Fibroblast of lung (primary cell): ENCODE measurements at regions not wholly inside any gene's neighbourhood (a gene's known extent, or its start where the extent isn't known, plus 50 kb on each side); places are given as distances from the start of the nearest gene placed in this dataset.
A peak's percentile ranks its signal among the peaks of the same experiment; 100 is the strongest.

Experiments
- DNase-seq, 2 donors: peaks; one replicate each; pipeline versions ENCODE4 v3.0.0 to v3.0.0-alpha.2; 2010; ENCODE audit warnings: low read depth in 2 of 2
- H2AFZ ChIP-seq: 2 replicates; pipeline ENCODE4 v1.5.1; 2012; ENCODE audit warnings: low read length, control low read depth, inconsistent platforms
- H3K27ac ChIP-seq: 2 replicates; pipeline ENCODE4 v1.5.1; 2011; ENCODE audit warnings: low read length, control low read depth; ENCODE audit not compliant: insufficient read depth
- H3K27me3 ChIP-seq: 2 replicates; pipeline ENCODE4 v1.5.1; 2011; ENCODE audit warnings: mild to moderate bottlenecking, low read length; ENCODE audit not compliant: control insufficient read depth, insufficient read depth
- H3K36me3 ChIP-seq: 2 replicates; pipeline ENCODE4 v1.5.1; 2011; ENCODE audit warnings: low read length; ENCODE audit not compliant: control insufficient read depth, insufficient read depth
- H3K4me1 ChIP-seq: 2 replicates; pipeline ENCODE4 v1.5.1; 2011; ENCODE audit warnings: low read length; ENCODE audit not compliant: control insufficient read depth, insufficient read depth; ENCODE audit errors: extremely low read depth
- H3K4me2 ChIP-seq: 2 replicates; pipeline ENCODE4 v1.5.1; 2011; ENCODE audit warnings: low read length, control low read depth; ENCODE audit not compliant: insufficient read depth; ENCODE audit errors: extremely low read depth
- H3K4me3 ChIP-seq, 4 experiments: fragments of 200-600 bp in 1 of 4; sonication (generic) in 1 of 4; replicated peaks in 1 of 4; 2 replicates each; pipeline ENCODE4 v1.5.1; 2011 to 2016; ENCODE audit warnings: low read length in 4 of 4, low read depth in 3 of 4, mild to moderate bottlenecking in 3 of 4, control low read depth in 2 of 4, inconsistent platforms in 1 of 4, mixed read lengths in 1 of 4; ENCODE audit not compliant: insufficient read depth in 1 of 4; ENCODE audit errors: control extremely low read depth in 1 of 4
- H3K79me2 ChIP-seq: 2 replicates; pipeline ENCODE4 v1.5.1; 2012; ENCODE audit warnings: mild to moderate bottlenecking, low read length, inconsistent platforms; ENCODE audit not compliant: control insufficient read depth, insufficient read depth
- H3K9ac ChIP-seq: 2 replicates; pipeline ENCODE4 v1.5.1; 2011; ENCODE audit warnings: mild to moderate bottlenecking, low read length, control low read depth; ENCODE audit not compliant: insufficient read depth
- H3K9me3 ChIP-seq: 2 replicates; pipeline ENCODE4 v1.5.1; 2012; ENCODE audit warnings: low read depth, low read length; ENCODE audit not compliant: control insufficient read depth, insufficient read depth
- H4K20me1 ChIP-seq: 2 replicates; pipeline ENCODE4 v1.5.1; 2011; ENCODE audit warnings: low read length; ENCODE audit not compliant: control insufficient read depth, insufficient read depth; ENCODE audit errors: extremely low read depth
- EZH2 ChIP-seq: IDR thresholded peaks from 2 replicates; pipeline ENCODE4 v1.5.1; 2012; ENCODE audit warnings: low read length, control low read depth, mild to moderate bottlenecking; ENCODE audit errors: missing control alignments
- TF ChIP-seq, protein P1 (sequence below), 2 donors: IDR thresholded peaks in 1 of 2; conservative IDR thresholded peaks in 1 of 2; 1 replicate in 1 of 2; 2 replicates in 1 of 2; pipeline ENCODE4 v1.5.1; 2011 to 2012; ENCODE audit warnings: low read length in 2 of 2, control low read depth in 1 of 2, inconsistent platforms in 1 of 2, low read depth in 1 of 2, mild to moderate bottlenecking in 1 of 2

DNA sequence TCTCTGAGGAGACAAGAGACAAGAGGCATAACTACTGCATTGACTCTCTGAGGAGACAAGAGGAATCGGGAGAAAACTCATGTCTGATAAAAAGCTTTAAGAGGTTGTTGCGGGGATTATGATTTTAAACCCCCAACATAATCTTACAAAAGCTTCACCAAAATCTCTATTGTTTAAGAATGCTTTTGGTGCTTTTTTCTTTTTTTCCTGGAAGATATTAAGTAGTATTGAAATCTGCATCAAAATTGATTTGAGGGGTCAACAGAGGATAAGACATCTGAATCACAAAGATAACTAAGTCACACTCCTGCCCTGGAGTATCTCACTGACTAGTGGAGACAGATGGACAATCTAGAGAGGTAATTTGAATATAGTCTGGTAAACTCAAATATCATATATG lies 115.6 kb upstream of the MROH9 start:
- no peaks in the 10 kb centered on the region for H3K27me3 ChIP-seq
- no peak overlapping the region for H3K9ac ChIP-seq
- no peak overlapping the region for H3K4me2 ChIP-seq
- TF ChIP-seq EZH2, result no peak
- TF ChIP-seq, protein P1, sequence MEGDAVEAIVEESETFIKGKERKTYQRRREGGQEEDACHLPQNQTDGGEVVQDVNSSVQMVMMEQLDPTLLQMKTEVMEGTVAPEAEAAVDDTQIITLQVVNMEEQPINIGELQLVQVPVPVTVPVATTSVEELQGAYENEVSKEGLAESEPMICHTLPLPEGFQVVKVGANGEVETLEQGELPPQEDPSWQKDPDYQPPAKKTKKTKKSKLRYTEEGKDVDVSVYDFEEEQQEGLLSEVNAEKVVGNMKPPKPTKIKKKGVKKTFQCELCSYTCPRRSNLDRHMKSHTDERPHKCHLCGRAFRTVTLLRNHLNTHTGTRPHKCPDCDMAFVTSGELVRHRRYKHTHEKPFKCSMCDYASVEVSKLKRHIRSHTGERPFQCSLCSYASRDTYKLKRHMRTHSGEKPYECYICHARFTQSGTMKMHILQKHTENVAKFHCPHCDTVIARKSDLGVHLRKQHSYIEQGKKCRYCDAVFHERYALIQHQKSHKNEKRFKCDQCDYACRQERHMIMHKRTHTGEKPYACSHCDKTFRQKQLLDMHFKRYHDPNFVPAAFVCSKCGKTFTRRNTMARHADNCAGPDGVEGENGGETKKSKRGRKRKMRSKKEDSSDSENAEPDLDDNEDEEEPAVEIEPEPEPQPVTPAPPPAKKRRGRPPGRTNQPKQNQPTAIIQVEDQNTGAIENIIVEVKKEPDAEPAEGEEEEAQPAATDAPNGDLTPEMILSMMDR (conservative IDR thresholded peaks at IDR 0.05 in 1 of 2, IDR thresholded peaks at IDR 0.05 in 1 of 2; ENCODE audit: low read depth in 1 of 2, low read length in 2 of 2), result no peak
- H3K79me2 ChIP-seq, result no peaks in the 10 kb centered on the region
- no peaks in the 10 kb centered on the region for H4K20me1 ChIP-seq
- H3K36me3 ChIP-seq, result no peaks in the 10 kb centered on the region
- no peak overlapping the region for H3K4me3 ChIP-seq
- H3K9me3 ChIP-seq, result no peaks in the 10 kb centered on the region
- H2AFZ ChIP-seq, result no peak overlapping the region
- H3K4me1 ChIP-seq, result no peaks in the 10 kb centered on the region
- no peak for DNase-seq
- no peak overlapping the region for H3K27ac ChIP-seq

DNA sequence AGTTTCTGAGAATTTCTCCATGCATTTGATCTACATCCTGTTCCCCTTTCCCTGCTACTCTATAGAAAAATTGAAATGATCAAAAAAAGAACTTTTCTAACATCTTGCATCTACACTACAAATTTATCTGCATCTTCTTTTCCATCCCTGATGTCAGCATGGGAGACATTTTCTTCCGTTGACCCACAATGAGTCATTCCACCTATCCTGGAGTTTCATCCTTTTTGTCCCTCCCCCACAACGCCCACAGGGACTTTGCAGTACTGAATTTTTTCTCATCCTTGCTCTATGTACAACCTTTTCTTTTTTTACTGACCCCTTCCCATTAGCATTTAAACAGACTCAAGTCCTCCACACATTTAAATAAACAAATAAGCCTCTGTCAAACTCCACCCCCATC lies 112.2 kb upstream of the MROH9 start:
- H3K27me3 ChIP-seq, result no peaks in the 10 kb centered on the region
- no peaks in the 10 kb centered on the region for H3K36me3 ChIP-seq

DNA sequence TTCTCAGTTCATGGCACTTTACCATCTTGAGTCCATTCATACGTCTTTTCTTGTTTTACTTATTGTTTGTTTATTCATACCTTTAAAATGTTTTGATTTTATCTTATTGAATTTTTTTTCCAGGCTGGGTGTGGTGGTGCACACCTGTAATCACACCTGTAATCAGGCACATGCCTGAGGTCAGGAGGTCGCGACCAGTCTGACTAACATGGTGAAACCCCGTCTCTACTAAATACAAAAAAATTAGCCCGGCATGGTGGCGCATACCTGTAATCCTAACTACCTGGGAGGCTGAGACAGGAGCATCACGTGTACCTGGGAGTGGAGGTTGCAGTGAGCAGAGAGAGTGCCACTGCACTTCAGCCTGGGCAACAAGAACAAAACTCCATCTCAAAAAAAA lies 104.1 kb upstream of the MROH9 start:
- no peak overlapping the region for H3K9ac ChIP-seq
- H3K36me3 ChIP-seq, result no peaks in the 10 kb centered on the region
- H3K27me3 ChIP-seq, result no peaks in the 10 kb centered on the region
- no peaks in the 10 kb centered on the region for H4K20me1 ChIP-seq
- H3K4me1 ChIP-seq, result no peaks in the 10 kb centered on the region
- no peaks in the 10 kb centered on the region for H3K9me3 ChIP-seq
- no peak overlapping the region for H3K27ac ChIP-seq
- H2AFZ ChIP-seq, result no peak overlapping the region
- H3K4me2 ChIP-seq, result no peak overlapping the region
- TF ChIP-seq, protein P1 (conservative IDR thresholded peaks at IDR 0.05 in 1 of 2, IDR thresholded peaks at IDR 0.05 in 1 of 2; ENCODE audit: low read depth in 1 of 2, low read length in 2 of 2), result no peak
- TF ChIP-seq EZH2, result no peak
- H3K79me2 ChIP-seq, result no peaks in the 10 kb centered on the region
- DNase-seq, result no peak
- H3K4me3 ChIP-seq, result no peak overlapping the region

More for the DNA sequence above, 112.2 kb upstream of the MROH9 start:
- Histone ChIP-seq H3K79me2 (no peaks in the 10 kb centered on the region), H3K4me2 (no peak overlapping the region), H3K27ac (no peak overlapping the region), H3K4me1 (no peaks in the 10 kb centered on the region), H3K9me3 (no peaks in the 10 kb centered on the region), H3K4me3 (no peak overlapping the region), H2AFZ (no peak overlapping the region), H3K9ac (no peak overlapping the region), H4K20me1 (no peaks in the 10 kb centered on the region)
- DNase-seq, result peak in 1 of 2 donors; percentile 30
- TF ChIP-seq EZH2, result no peak
- TF ChIP-seq, protein P1 (conservative IDR thresholded peaks at IDR 0.05 in 1 of 2, IDR thresholded peaks at IDR 0.05 in 1 of 2; ENCODE audit: low read depth in 1 of 2, low read length in 2 of 2), result no peak
